ENCODE measurements at regions not wholly inside any gene's neighbourhood (a gene's known extent, or its start where the extent isn't known, plus 50 kb on each side); places are given as distances from the start of the nearest gene placed in this dataset.

GRCh38 chr15:39180483-39180933 lies 400.4 kb upstream of the THBS1 start:
- H3K27ac ChIP-seq (ENCODE audit: low read depth in 1 of 2, low read length in 2 of 2) = no peak overlapping the region
- TF ChIP-seq CTCF (IDR thresholded peaks at IDR 0.05) = no peak
- Mint-ChIP-seq H3K27ac (no peak overlapping the region), H3K4me1 (peaks cover 7% of the 10 kb centered on the region), H3K4me3 (no peak overlapping the region), H3K9me3 (peaks cover 0 to 2% (median 0%) of the 10 kb centered on the region in 7 donors), H3K27me3 (ENCODE audit: low read depth in 3 of 3) (peaks cover 8 to 12% (median 11%) of the 10 kb centered on the region in 3 donors), H3K36me3 (no peaks in the 10 kb centered on the region)
- H3K4me2 ChIP-seq (replicated peaks; ENCODE audit: extremely low read depth, low read length, poor library complexity, severe bottlenecking) = no peak overlapping the region
- no peaks in the 10 kb centered on the region for H3K9me3 ChIP-seq (replicated peaks in 1 of 2; ENCODE audit: control insufficient read depth in 1 of 2, insufficient read depth in 1 of 2, low read length in 2 of 2)
- peaks cover 5 to 11% of the 10 kb centered on the region in 2 donors for H3K4me1 ChIP-seq (ENCODE audit: control insufficient read depth in 1 of 2, insufficient read depth in 2 of 2, low read length in 2 of 2)
- H2AFZ ChIP-seq (ENCODE audit: insufficient read depth, low read depth, low read length, poor library complexity, severe bottlenecking) = no peak overlapping the region
- H3K4me3 ChIP-seq (replicated peaks in 1 of 3; ENCODE audit: low read depth in 2 of 3, low read length in 3 of 3) = no peak overlapping the region
- no peaks in the 10 kb centered on the region for H3K36me3 ChIP-seq (replicated peaks in 1 of 2; ENCODE audit: control insufficient read depth in 1 of 2, insufficient read depth in 2 of 2, low read length in 2 of 2)
- intact Hi-C loops (cut with micrococcal nuclease) = no loop called here
- H3K79me2 ChIP-seq (ENCODE audit: insufficient read depth, low read length) = no peaks in the 10 kb centered on the region
- H3K9ac ChIP-seq (ENCODE audit: insufficient read depth, low read length, poor library complexity, severe bottlenecking) = no peak overlapping the region
- DNase-seq = no peak
- H3K27me3 ChIP-seq (ENCODE audit: control insufficient read depth in 2 of 2, insufficient read depth in 2 of 2, low read length in 2 of 2) = peaks cover 4% of the 10 kb centered on the region in 2 donors
- H4K20me1 ChIP-seq (ENCODE audit: insufficient read depth, low read length) = no peaks in the 10 kb centered on the region

GRCh38 chr15:39181056-39181747 lies 399.7 kb upstream of the THBS1 start:
- Histone ChIP-seq H3K4me1 (ENCODE audit: control insufficient read depth in 1 of 2, insufficient read depth in 2 of 2, low read length in 2 of 2) (peaks cover 5 to 11% of the 10 kb centered on the region in 2 donors), H2AFZ (ENCODE audit: insufficient read depth, low read depth, low read length, poor library complexity, severe bottlenecking) (no peak overlapping the region), H3K9me3 (replicated peaks in 1 of 2; ENCODE audit: control insufficient read depth in 1 of 2, insufficient read depth in 1 of 2, low read length in 2 of 2) (no peaks in the 10 kb centered on the region), H3K9ac (ENCODE audit: insufficient read depth, low read length, poor library complexity, severe bottlenecking) (no peak overlapping the region), H4K20me1 (ENCODE audit: insufficient read depth, low read length) (no peaks in the 10 kb centered on the region), H3K79me2 (ENCODE audit: insufficient read depth, low read length) (no peaks in the 10 kb centered on the region), H3K4me2 (replicated peaks; ENCODE audit: extremely low read depth, low read length, poor library complexity, severe bottlenecking) (no peak overlapping the region), H3K27me3 (ENCODE audit: control insufficient read depth in 2 of 2, insufficient read depth in 2 of 2, low read length in 2 of 2) (peaks cover 4% of the 10 kb centered on the region in 2 donors), H3K27ac (ENCODE audit: low read depth in 1 of 2, low read length in 2 of 2) (no peak overlapping the region), H3K36me3 (replicated peaks in 1 of 2; ENCODE audit: control insufficient read depth in 1 of 2, insufficient read depth in 2 of 2, low read length in 2 of 2) (no peaks in the 10 kb centered on the region), H3K4me3 (replicated peaks in 1 of 3; ENCODE audit: low read depth in 2 of 3, low read length in 3 of 3) (no peak overlapping the region)
- DNase-seq = no peak
- no peak for TF ChIP-seq CTCF (IDR thresholded peaks at IDR 0.05)
- no CpG with 5 or more reads among the region's 1 CpG for WGBS (ENCODE audit: insufficient coverage)
- intact Hi-C loops (cut with micrococcal nuclease) = no loop called here
- Mint-ChIP-seq H3K27ac (no peak overlapping the region), H3K36me3 (no peaks in the 10 kb centered on the region), H3K9me3 (peaks cover 0 to 2% (median 0%) of the 10 kb centered on the region in 7 donors), H3K4me3 (no peak overlapping the region), H3K4me1 (peaks cover 7% of the 10 kb centered on the region), H3K27me3 (ENCODE audit: low read depth in 3 of 3) (peaks cover 8 to 12% (median 11%) of the 10 kb centered on the region in 3 donors)
